GM21515 (cell line): ENCODE measurements at regions not wholly inside any gene's neighbourhood (a gene's known extent, or its start where the extent isn't known, plus 50 kb on each side); places are given as distances from the start of the nearest gene placed in this dataset.

Experiments
- ATAC-seq: cut with Tn5 transposase; IDR thresholded peaks from one replicate; pipeline ENCODE4 v1.9.1; 2021; ENCODE audit not compliant: unreplicated experiment

GRCh38 chr12:130016986-130017385, 113.2 kb upstream of the TMEM132D start:
- no peak for ATAC-seq

- ATAC-seq: no peak
These were observed 114.0 kb upstream of the TMEM132D start for GRCh38 chr12:130017591-130018449.

- no peak for ATAC-seq
These were observed 114.8 kb upstream of the TMEM132D start for GRCh38 chr12:130018614-130019013.

GRCh38 chr12:130026608-130027176, 122.9 kb upstream of the TMEM132D start:
- ATAC-seq: no peak

GRCh38 chr12:130027798-130028197, 124.0 kb upstream of the TMEM132D start:
- no peak for ATAC-seq

GRCh38 chr12:130029151-130029550, 125.3 kb upstream of the TMEM132D start:
- no peak for ATAC-seq

GRCh38 chr12:130031041-130031440, 127.2 kb upstream of the TMEM132D start:
- ATAC-seq: no peak

GRCh38 chr12:130031571-130032189, 127.9 kb upstream of the TMEM132D start:
- ATAC-seq: peak; percentile 62

GRCh38 chr12:130041983-130042812, 120.1 kb upstream of the FZD10 start:
- no peak for ATAC-seq

GRCh38 chr12:130043685-130044406, 118.4 kb upstream of the FZD10 start:
- no peak for ATAC-seq

GRCh38 chr12:130044991-130045621, 117.2 kb upstream of the FZD10 start:
- ATAC-seq: no peak

- no peak for ATAC-seq
These were observed 112.6 kb upstream of the FZD10 start for GRCh38 chr12:130049666-130050065.

- no peak for ATAC-seq
These were observed 110.4 kb upstream of the FZD10 start for GRCh38 chr12:130051900-130052299.

GRCh38 chr12:130053651-130054069, 108.6 kb upstream of the FZD10 start:
- no peak for ATAC-seq

- no peak for ATAC-seq
These were observed 107.5 kb upstream of the FZD10 start for GRCh38 chr12:130054803-130055202.

GRCh38 chr12:130058926-130059472, 103.3 kb upstream of the FZD10 start:
- no peak for ATAC-seq

GRCh38 chr12:130063866-130064265, 98.4 kb upstream of the FZD10 start:
- ATAC-seq: no peak

GRCh38 chr12:130064999-130065398, 97.3 kb upstream of the FZD10 start:
- ATAC-seq: no peak

- ATAC-seq: no peak
These were observed 95.5 kb upstream of the FZD10 start for GRCh38 chr12:130066742-130067141.

GRCh38 chr12:130068741-130069140, 93.5 kb upstream of the FZD10 start:
- no peak for ATAC-seq
